H9 (cell line): ENCODE measurements at regions not wholly inside any gene's neighbourhood (a gene's known extent, or its start where the extent isn't known, plus 50 kb on each side); places are given as distances from the start of the nearest gene placed in this dataset.

ENCODE experiments used
- DNase-seq: peaks from one replicate; pipeline ENCODE4 v3.0.0-alpha.2; 2017
- H2AFZ ChIP-seq: one replicate; pipeline ENCODE4 v1.6.1; 2013; ENCODE audit warnings: mild to moderate bottlenecking, low read length, control low read depth, moderate library complexity
- H2AK5ac ChIP-seq: 2 replicates; pipeline ENCODE4 v1.6.1; 2013; ENCODE audit warnings: low read length, control low read depth, mixed read lengths; ENCODE audit not compliant: insufficient read length
- H2BK120ac ChIP-seq: one replicate; pipeline ENCODE4 v1.6.1; 2013; ENCODE audit warnings: low read depth, mild to moderate bottlenecking, low read length, control low read depth, inconsistent platforms; ENCODE audit not compliant: poor library complexity, severe bottlenecking
- H2BK12ac ChIP-seq: 2 replicates; pipeline ENCODE4 v1.6.1; 2013; ENCODE audit warnings: low read length, control low read depth, mixed read lengths, low read depth; ENCODE audit not compliant: insufficient read length
- H2BK15ac ChIP-seq: 2 replicates; pipeline ENCODE4 v1.6.1; 2013; ENCODE audit warnings: low read depth, low read length, control low read depth
- H2BK20ac ChIP-seq: one replicate; pipeline ENCODE4 v1.6.1; 2013; ENCODE audit warnings: low read depth, mild to moderate bottlenecking, low read length, control low read depth, inconsistent platforms; ENCODE audit not compliant: poor library complexity, severe bottlenecking
- H2BK5ac ChIP-seq: 2 replicates; pipeline ENCODE4 v1.6.1; 2013; ENCODE audit warnings: low read length, control low read depth, mixed read lengths; ENCODE audit not compliant: insufficient read length
- H3K14ac ChIP-seq: 2 replicates; pipeline ENCODE4 v1.6.1; 2013; ENCODE audit warnings: low read length, control low read depth; ENCODE audit not compliant: insufficient read depth
- H3K18ac ChIP-seq: 2 replicates; pipeline ENCODE4 v1.6.1; 2013; ENCODE audit warnings: low read depth, mild to moderate bottlenecking, mixed read lengths, low read length, control low read depth; ENCODE audit not compliant: insufficient read length
- H3K23ac ChIP-seq: 2 replicates; pipeline ENCODE4 v1.6.1; 2013; ENCODE audit warnings: low read length, control low read depth, mixed read lengths, low read depth; ENCODE audit not compliant: insufficient read length
- H3K23me2 ChIP-seq: 2 replicates; pipeline ENCODE4 v1.6.1; 2013; ENCODE audit warnings: low read depth, mild to moderate bottlenecking, mixed read lengths, low read length, control low read depth; ENCODE audit not compliant: insufficient read length, poor library complexity, severe bottlenecking
- H3K27ac ChIP-seq: 2 replicates; pipeline ENCODE4 v1.5.1; 2013; ENCODE audit warnings: low read length, control low read depth, mixed read lengths, low read depth; ENCODE audit not compliant: insufficient read length
- H3K27me3 ChIP-seq: 2 replicates; pipeline ENCODE4 v1.6.1; 2013; ENCODE audit warnings: low read length, control low read depth, inconsistent platforms; ENCODE audit not compliant: insufficient read depth
- H3K4ac ChIP-seq: 2 replicates; pipeline ENCODE4 v1.6.1; 2013; ENCODE audit warnings: low read depth, mild to moderate bottlenecking, control low read depth, inconsistent platforms, low read length, moderate library complexity
- H3K4me1 ChIP-seq: 2 replicates; pipeline ENCODE4 v1.6.1; 2013; ENCODE audit warnings: low read length, control low read depth, inconsistent platforms; ENCODE audit not compliant: insufficient read depth
- H3K4me2 ChIP-seq: 2 replicates; pipeline ENCODE4 v1.6.1; 2013; ENCODE audit warnings: low read length, control low read depth, mixed read lengths; ENCODE audit not compliant: insufficient read length, insufficient read depth
- H3K56ac ChIP-seq: 2 replicates; pipeline ENCODE4 v1.6.1; 2013; ENCODE audit warnings: low read depth, mild to moderate bottlenecking, mixed read lengths, low read length, control low read depth; ENCODE audit not compliant: insufficient read length
- H3K79me1 ChIP-seq: 2 replicates; pipeline ENCODE4 v1.6.1; 2013; ENCODE audit warnings: low read depth, mild to moderate bottlenecking, moderate library complexity, low read length, control low read depth, inconsistent platforms; ENCODE audit not compliant: insufficient read depth, poor library complexity, severe bottlenecking
- H3K79me2 ChIP-seq: 2 replicates; pipeline ENCODE4 v1.6.1; 2013; ENCODE audit warnings: low read length, control low read depth, inconsistent platforms; ENCODE audit not compliant: insufficient read depth
- H3K9ac ChIP-seq: 2 replicates; pipeline ENCODE4 v1.6.1; 2013; ENCODE audit warnings: low read length, control low read depth, mixed read lengths; ENCODE audit not compliant: insufficient read length; ENCODE audit errors: extremely low read depth
- H3K9me3 ChIP-seq: one replicate; pipeline ENCODE4 v1.6.1; 2013; ENCODE audit warnings: low read depth, low read length, inconsistent platforms; ENCODE audit not compliant: control insufficient read depth
- H3T11ph ChIP-seq: one replicate; pipeline ENCODE4 v1.6.1; 2013; ENCODE audit warnings: mild to moderate bottlenecking, low read length, control low read depth, inconsistent platforms
- H4K20me1 ChIP-seq: one replicate; pipeline ENCODE4 v1.6.1; 2013; ENCODE audit not compliant: control insufficient read depth, insufficient read length, insufficient read depth
- H4K5ac ChIP-seq: 2 replicates; pipeline ENCODE4 v1.6.1; 2013; ENCODE audit warnings: low read depth, mild to moderate bottlenecking, mixed read lengths, low read length, control low read depth; ENCODE audit not compliant: insufficient read length
- H4K8ac ChIP-seq: replicated peaks from 2 replicates; pipeline ENCODE4 v1.6.1; 2013; ENCODE audit warnings: low read length, control low read depth, mixed read lengths, low read depth; ENCODE audit not compliant: insufficient read length
- H4K91ac ChIP-seq: 2 replicates; pipeline ENCODE4 v1.6.1; 2013; ENCODE audit warnings: low read depth, mild to moderate bottlenecking, moderate library complexity, mixed read lengths, low read length, control low read depth; ENCODE audit not compliant: insufficient read length
- H3K27ac Mint-ChIP-seq, 3 experiments: 2 replicates in 2 of 3; 3 replicates in 1 of 3; pipeline ENCODE4 v1.8.0; 2020 to 2021; ENCODE audit warnings: mixed read lengths in 3 of 3, mild to moderate bottlenecking in 1 of 3, moderate library complexity in 1 of 3
- H3K27me3 Mint-ChIP-seq: 2 replicates; pipeline ENCODE4 v1.8.0; 2021; ENCODE audit warnings: low read depth, mild to moderate bottlenecking, moderate library complexity, mixed read lengths
- H3K36me3 Mint-ChIP-seq, 3 experiments: 2 replicates in 2 of 3; 3 replicates in 1 of 3; pipeline ENCODE4 v1.8.0; 2020 to 2021; ENCODE audit warnings: low read depth in 3 of 3, mixed read lengths in 3 of 3; ENCODE audit not compliant: insufficient read depth in 1 of 3
- H3K4me1 Mint-ChIP-seq, 2 experiments: 2 replicates each; pipeline ENCODE4 v1.8.0; 2020; ENCODE audit warnings: mixed read lengths in 2 of 2
- H3K4me3 Mint-ChIP-seq, 2 experiments: 2 replicates in 1 of 2; 3 replicates in 1 of 2; pipeline ENCODE4 v1.8.0; 2020 to 2021; ENCODE audit warnings: mild to moderate bottlenecking in 2 of 2, mixed read lengths in 2 of 2, moderate library complexity in 1 of 2
- H3K9me3 Mint-ChIP-seq, 2 experiments: 2 replicates in 1 of 2; 3 replicates in 1 of 2; pipeline ENCODE4 v1.8.0; 2020; ENCODE audit warnings: mild to moderate bottlenecking in 2 of 2, mixed read lengths in 2 of 2, moderate library complexity in 1 of 2
- CTCF ChIP-seq: fragments of 200-600 bp; sonication (generic); conservative IDR thresholded peaks from 3 replicates; pipeline ENCODE4 v1.8.0; 2021; ENCODE audit warnings: antibody characterized with exemption, mild to moderate bottlenecking
- WGBS: extraction: QIAGEN DNeasy Blood & Tissue Kit; methylation state at CpG from one replicate; pipeline ENCODE4 v1.1.7; 2013; ENCODE audit warnings: missing lambda C conversion rate, low lambda C conversion rate, mixed read lengths; ENCODE audit not compliant: insufficient read length; ENCODE audit errors: extremely low coverage; 5-methylcytosine and 5-hydroxymethylcytosine counted together

- no peak overlapping the region for H3K4me2 ChIP-seq
- TF ChIP-seq CTCF: no peak
- no peak overlapping the region for H3K9ac ChIP-seq
- H3K14ac ChIP-seq: no peak overlapping the region
- H2BK120ac ChIP-seq: no peak overlapping the region
- no peaks in the 10 kb centered on the region for H3K27me3 ChIP-seq
- H3K27ac ChIP-seq: no peak overlapping the region
- H3K27me3 Mint-ChIP-seq: no peaks in the 10 kb centered on the region; the same call in none of the 2 replicates
- H2AK5ac ChIP-seq: no peak overlapping the region
- H4K20me1 ChIP-seq: no peaks in the 10 kb centered on the region
- WGBS: no CpG with 5 or more reads among the region's 4 CpGs
- H3K23me2 ChIP-seq: no peaks in the 10 kb centered on the region
- no peak overlapping the region for H3K4me3 Mint-ChIP-seq
- no peak overlapping the region for H2BK12ac ChIP-seq
- no peak overlapping the region for H2BK20ac ChIP-seq
- peaks cover 0 to 2% (median 0%) of the 10 kb centered on the region in 3 experiments; a peak in 1 of 7 replicates for H3K36me3 Mint-ChIP-seq
- H3K18ac ChIP-seq: no peak overlapping the region
- no peak overlapping the region for H4K8ac ChIP-seq
- no peaks in the 10 kb centered on the region for H3K79me2 ChIP-seq
- H3T11ph ChIP-seq: no peak overlapping the region
- H3K79me1 ChIP-seq: no peaks in the 10 kb centered on the region
- H3K9me3 ChIP-seq: no peaks in the 10 kb centered on the region
- peaks cover 3 to 6% of the 10 kb centered on the region in 2 experiments; a peak in 3 of 5 replicates for H3K9me3 Mint-ChIP-seq
- no peak overlapping the region for H2AFZ ChIP-seq
- 0 out of 4 replicates have a peak, but pooled peaks cover 0 to under 1% of the 10 kb centered on the region in 2 experiments for H3K4me1 Mint-ChIP-seq
- no peak overlapping the region for H3K56ac ChIP-seq
- DNase-seq: no peak
- H3K27ac Mint-ChIP-seq: no peak overlapping the region
- no peak overlapping the region for H4K91ac ChIP-seq
- H4K5ac ChIP-seq: no peak overlapping the region
- H2BK15ac ChIP-seq: no peak overlapping the region
- no peak overlapping the region for H2BK5ac ChIP-seq
- no peak overlapping the region for H3K4ac ChIP-seq
- H3K4me1 ChIP-seq: no peaks in the 10 kb centered on the region
- H3K23ac ChIP-seq: no peak overlapping the region
Observed at GRCh38 chr2:61700464-61700863, 153.4 kb downstream of the FAM161A start.
